PC-9 (cell line): ENCODE measurements at regions not wholly inside any gene's neighbourhood (a gene's known extent, or its start where the extent isn't known, plus 50 kb on each side); places are given as distances from the start of the nearest gene placed in this dataset.

Experiments
- BruUV-seq: library from RNA; stranded (reverse); fragments of 400-500 nt; replicated peaks from 2 replicates; lab custom pipeline; 2021; lab: Mats Ljungman, UMichigan
- CTCF ChIA-PET: fragments of 300-600 bp; sonication (Branson Sonifier 250); formaldehyde crosslinking; loops from one replicate; lab custom pipeline; 2022; ENCODE audit warnings: antibody characterized with exemption; lab: Charles Lee
- POLR2A ChIA-PET: fragments of 300-600 bp; sonication (Branson Sonifier 250); formaldehyde crosslinking; loops from one replicate; lab custom pipeline; 2022; ENCODE audit warnings: antibody characterized with exemption; ENCODE audit not compliant: unreplicated experiment; lab: Charles Lee
- DNase-seq, 2 experiments: peaks; one replicate each; pipeline versions ENCODE4 v3.0.0 to v3.0.0-alpha.2; 2015 to 2022; ENCODE audit warnings: mixed read lengths in 1 of 2
- H2AFZ ChIP-seq: fragments of 200-600 bp; sonication (generic); 2 replicates; pipeline ENCODE4 v1.8.1; 2017; ENCODE audit warnings: antibody characterized with exemption
- H3F3A ChIP-seq: fragments of 200-600 bp; sonication (generic); 2 replicates; pipeline ENCODE4 v1.8.1; 2017; ENCODE audit warnings: antibody characterized with exemption, mild to moderate bottlenecking, low read depth; ENCODE audit not compliant: insufficient read depth
- H3K27ac ChIP-seq: fragments of 200-600 bp; sonication (generic); 2 replicates; pipeline ENCODE4 v1.6.1; 2016; ENCODE audit warnings: mixed run types
- H3K27me3 ChIP-seq: fragments of 200-600 bp; sonication (generic); 2 replicates; pipeline ENCODE4 v1.6.1; 2016; ENCODE audit warnings: low read depth, mixed run types; ENCODE audit not compliant: insufficient read depth
- H3K36me3 ChIP-seq: fragments of 200-600 bp; sonication (generic); 2 replicates; pipeline ENCODE4 v1.6.1; 2016; ENCODE audit warnings: low read depth, mixed run types
- H3K4me1 ChIP-seq: fragments of 200-600 bp; sonication (generic); replicated peaks from 2 replicates; pipeline ENCODE4 v1.6.1; 2016; ENCODE audit warnings: mixed run types; ENCODE audit not compliant: insufficient read depth
- H3K4me2 ChIP-seq: fragments of 200-600 bp; sonication (generic); 2 replicates; pipeline ENCODE4 v1.6.1; 2017; ENCODE audit warnings: mixed run types
- H3K4me3 ChIP-seq: fragments of 200-600 bp; sonication (generic); 2 replicates; pipeline ENCODE4 v1.6.1; 2016; ENCODE audit warnings: mixed run types
- H3K79me2 ChIP-seq: fragments of 200-600 bp; sonication (generic); 2 replicates; pipeline ENCODE4 v1.6.1; 2017; ENCODE audit warnings: low read depth, mixed run types
- H3K9me2 ChIP-seq: fragments of 200-600 bp; sonication (generic); 2 replicates; pipeline ENCODE4 v1.8.1; 2017; ENCODE audit warnings: mild to moderate bottlenecking; ENCODE audit not compliant: insufficient read depth
- H3K9me3 ChIP-seq: fragments of 200-600 bp; sonication (generic); 2 replicates; pipeline ENCODE4 v1.8.1; 2016; ENCODE audit warnings: low read depth; ENCODE audit not compliant: insufficient read depth
- H4K20me1 ChIP-seq: fragments of 200-600 bp; sonication (generic); 2 replicates; pipeline ENCODE4 v1.8.1; 2017; ENCODE audit not compliant: insufficient read depth
- EZH2 ChIP-seq: fragments of 200-600 bp; sonication (generic); IDR thresholded peaks from 2 replicates; pipeline ENCODE4 v1.8.0; 2017; ENCODE audit warnings: antibody characterized with exemption, low read depth
- intact Hi-C: fragments of 100-400 bp; cut with micrococcal nuclease; formaldehyde crosslinking; loops from one replicate; pipeline ENCODE4 v1.10.0; 2022; ENCODE audit not compliant: unreplicated experiment
- TF ChIP-seq, protein P1 (sequence below): fragments of 200-600 bp; sonication (generic); conservative IDR thresholded peaks from 2 replicates; pipeline ENCODE4 v1.6.1; 2017; ENCODE audit warnings: mixed run types, antibody characterized with exemption, mild to moderate bottlenecking, moderate library complexity

DNA sequence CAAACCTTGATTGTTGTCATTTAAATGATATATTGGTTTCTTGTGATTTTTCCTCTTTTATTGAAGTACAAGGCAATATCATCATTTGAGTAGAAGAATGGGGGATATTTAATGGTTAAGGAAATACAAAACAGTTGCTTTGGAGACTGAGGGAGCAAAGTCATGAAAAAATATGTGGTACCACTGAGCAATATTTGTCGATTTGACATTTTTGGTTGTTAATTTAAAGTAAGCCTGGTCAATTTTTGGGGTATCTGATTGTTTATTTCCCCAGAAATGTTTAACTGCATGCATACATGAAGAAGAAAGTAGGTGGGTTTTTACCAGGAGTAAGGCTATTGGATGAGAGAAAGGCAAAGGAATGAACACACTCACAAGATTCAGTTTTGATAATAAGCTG, 556.2 kb downstream of the TRAM1L1 start:
- no peaks in the 10 kb centered on the region for H3K9me2 ChIP-seq
- H3K36me3 ChIP-seq: no peaks in the 10 kb centered on the region
- H3K79me2 ChIP-seq: no peaks in the 10 kb centered on the region
- H2AFZ ChIP-seq: no peak overlapping the region
- DNase-seq: no peak
- H4K20me1 ChIP-seq: no peaks in the 10 kb centered on the region
- no peaks in the 10 kb centered on the region for H3K27me3 ChIP-seq
- intact Hi-C loops: loop anchor here (10.0 kb wide), 1 partner anchor 226 kb away; no protein-coding TSS in a partner anchor
- H3K4me1 ChIP-seq: no peaks in the 10 kb centered on the region
- H3K27ac ChIP-seq: no peak overlapping the region
- no TSS peak for BruUV-seq
- H3F3A ChIP-seq: no peaks in the 10 kb centered on the region
- no peak overlapping the region for H3K4me2 ChIP-seq
- TF ChIP-seq, protein P1, sequence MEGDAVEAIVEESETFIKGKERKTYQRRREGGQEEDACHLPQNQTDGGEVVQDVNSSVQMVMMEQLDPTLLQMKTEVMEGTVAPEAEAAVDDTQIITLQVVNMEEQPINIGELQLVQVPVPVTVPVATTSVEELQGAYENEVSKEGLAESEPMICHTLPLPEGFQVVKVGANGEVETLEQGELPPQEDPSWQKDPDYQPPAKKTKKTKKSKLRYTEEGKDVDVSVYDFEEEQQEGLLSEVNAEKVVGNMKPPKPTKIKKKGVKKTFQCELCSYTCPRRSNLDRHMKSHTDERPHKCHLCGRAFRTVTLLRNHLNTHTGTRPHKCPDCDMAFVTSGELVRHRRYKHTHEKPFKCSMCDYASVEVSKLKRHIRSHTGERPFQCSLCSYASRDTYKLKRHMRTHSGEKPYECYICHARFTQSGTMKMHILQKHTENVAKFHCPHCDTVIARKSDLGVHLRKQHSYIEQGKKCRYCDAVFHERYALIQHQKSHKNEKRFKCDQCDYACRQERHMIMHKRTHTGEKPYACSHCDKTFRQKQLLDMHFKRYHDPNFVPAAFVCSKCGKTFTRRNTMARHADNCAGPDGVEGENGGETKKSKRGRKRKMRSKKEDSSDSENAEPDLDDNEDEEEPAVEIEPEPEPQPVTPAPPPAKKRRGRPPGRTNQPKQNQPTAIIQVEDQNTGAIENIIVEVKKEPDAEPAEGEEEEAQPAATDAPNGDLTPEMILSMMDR: no peak
- no peak for TF ChIP-seq EZH2
- no peaks in the 10 kb centered on the region for H3K9me3 ChIP-seq
- ChIA-PET CTCF (no interaction called here), POLR2A (no interaction called here)
- H3K4me3 ChIP-seq: no peak overlapping the region

DNA sequence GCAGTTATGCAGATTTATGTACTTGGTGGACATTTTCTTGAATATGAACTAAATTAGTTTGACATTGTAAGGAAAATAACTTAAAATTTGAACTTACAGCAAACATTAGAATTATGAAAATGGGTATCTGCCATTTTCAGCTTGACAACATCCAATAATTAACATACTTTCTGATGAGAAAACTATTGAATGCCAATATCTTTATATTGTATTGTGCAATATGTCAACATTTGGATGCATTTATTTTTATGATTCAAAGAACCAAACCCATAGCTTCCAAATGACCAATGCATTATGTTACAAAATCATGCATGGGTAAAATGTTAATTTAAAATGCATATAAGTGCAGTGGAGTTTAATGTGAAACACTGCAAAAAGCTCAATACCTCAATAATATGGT, 562.5 kb downstream of the TRAM1L1 start:
- H3F3A ChIP-seq: no peaks in the 10 kb centered on the region
- DNase-seq: no peak
- BruUV-seq: no TSS peak
- no peaks in the 10 kb centered on the region for H4K20me1 ChIP-seq
- no peaks in the 10 kb centered on the region for H3K9me3 ChIP-seq
- H3K27me3 ChIP-seq: no peaks in the 10 kb centered on the region
- H3K36me3 ChIP-seq: no peaks in the 10 kb centered on the region
- H3K79me2 ChIP-seq: no peaks in the 10 kb centered on the region
- no peaks in the 10 kb centered on the region for H3K9me2 ChIP-seq
- intact Hi-C loops: loop anchor here (10.0 kb wide), 1 partner anchor 232 kb away; no protein-coding TSS in a partner anchor
- ChIA-PET CTCF (no interaction called here), POLR2A (no interaction called here)
- no peak overlapping the region for H2AFZ ChIP-seq
- H3K4me3 ChIP-seq: no peak overlapping the region
- TF ChIP-seq EZH2: no peak
- TF ChIP-seq, protein P1: no peak
- H3K27ac ChIP-seq: no peak overlapping the region
- H3K4me2 ChIP-seq: no peak overlapping the region
- H3K4me1 ChIP-seq: no peaks in the 10 kb centered on the region

DNA sequence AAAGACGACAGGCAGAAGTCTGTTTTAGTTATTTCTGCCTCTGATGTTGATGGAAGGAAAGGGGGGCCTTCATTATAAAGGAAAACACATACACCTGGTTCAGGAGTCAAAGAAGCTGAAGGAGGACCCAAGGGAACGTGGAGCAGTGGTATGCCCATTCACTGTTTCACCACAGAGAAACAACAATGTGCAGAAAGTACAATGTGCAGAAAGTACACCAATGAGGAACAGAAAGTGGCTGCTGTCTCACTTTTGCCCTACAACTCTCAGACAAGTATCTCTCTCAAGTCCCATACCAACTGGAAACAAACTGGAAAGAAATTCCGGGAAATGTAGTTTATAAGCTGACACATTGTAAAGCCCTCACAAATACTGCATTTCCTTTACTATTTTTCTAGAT, 564.5 kb downstream of the TRAM1L1 start:
- Histone ChIP-seq H3K36me3 (no peaks in the 10 kb centered on the region), H2AFZ (no peak overlapping the region), H3K4me2 (no peak overlapping the region), H4K20me1 (no peaks in the 10 kb centered on the region), H3F3A (no peaks in the 10 kb centered on the region), H3K9me3 (no peaks in the 10 kb centered on the region), H3K4me3 (no peak overlapping the region), H3K4me1 (no peaks in the 10 kb centered on the region), H3K79me2 (no peaks in the 10 kb centered on the region), H3K27me3 (no peaks in the 10 kb centered on the region), H3K27ac (no peak overlapping the region), H3K9me2 (no peaks in the 10 kb centered on the region)
- CTCF ChIA-PET: no interaction called here
- intact Hi-C loops: loop anchor here (10.0 kb wide), 1 partner anchor 234 kb away; no protein-coding TSS in a partner anchor
- POLR2A ChIA-PET: no interaction called here
- no TSS peak for BruUV-seq
- DNase-seq: no peak
- TF ChIP-seq, protein P1: no peak
- TF ChIP-seq EZH2: no peak
